HuH-7 (cell line): ENCODE measurements at regions not wholly inside any gene's neighbourhood (a gene's known extent, or its start where the extent isn't known, plus 50 kb on each side); places are given as distances from the start of the nearest gene placed in this dataset.
"Not testable (repeated sequence)": the region's sequence is repeated elsewhere in the genome, so short reads cannot be mapped to it uniquely, and the experiment has no call there.

Experiments
- DNase-seq: peaks from one replicate; pipeline ENCODE4 v3.0.0; 2011; ENCODE audit warnings: low spot score

GRCh38 chr6:106849120-106849519 is 125.4 kb downstream of the CD24 start:
- DNase-seq = no peak

- no peak for DNase-seq
Measured at GRCh38 chr6:106847116-106847515, 127.4 kb downstream of the CD24 start.

- DNase-seq = no peak
Measured at GRCh38 chr6:106844930-106845329, 129.6 kb downstream of the CD24 start.

- DNase-seq = no peak
Measured at GRCh38 chr6:106832766-106833510, 141.6 kb downstream of the CD24 start.

GRCh38 chr6:106830930-106831329 is 143.6 kb downstream of the CD24 start:
- DNase-seq = no peak

- no peak for DNase-seq
Measured at GRCh38 chr6:106829451-106829850, 145.1 kb downstream of the CD24 start.

- DNase-seq = no peak
Measured at GRCh38 chr6:106827081-106827480, 147.4 kb downstream of the CD24 start.

- no peak for DNase-seq
Measured at GRCh38 chr6:106825156-106825555, 149.4 kb downstream of the CD24 start.

GRCh38 chr6:106823732-106824351 is 150.7 kb downstream of the CD24 start:
- no peak for DNase-seq

- no peak for DNase-seq
Measured at GRCh38 chr6:106823058-106823457, 151.5 kb downstream of the CD24 start.

- DNase-seq = peak; percentile 47
Measured at GRCh38 chr6:106820412-106820852, 154.1 kb downstream of the CD24 start.

- DNase-seq = no peak
Measured at GRCh38 chr6:106811088-106811686, 163.3 kb downstream of the CD24 start.

GRCh38 chr6:106808758-106809157 is 165.8 kb downstream of the CD24 start:
- no peak for DNase-seq

- no peak for DNase-seq
Measured at GRCh38 chr6:106807947-106808611, 166.4 kb downstream of the CD24 start.

GRCh38 chr6:106806253-106806652 is 168.3 kb downstream of the CD24 start:
- not testable (repeated sequence) for DNase-seq

GRCh38 chr6:106805771-106806170 is 168.8 kb downstream of the CD24 start:
- no peak for DNase-seq

GRCh38 chr6:106804346-106805335 is 169.9 kb downstream of the CD24 start:
- no peak for DNase-seq

- no peak for DNase-seq
Measured at GRCh38 chr6:106803188-106803587, 171.3 kb downstream of the CD24 start.

- no peak for DNase-seq
Measured at GRCh38 chr6:106802139-106802538, 172.4 kb downstream of the CD24 start.

- no peak for DNase-seq
Measured at GRCh38 chr6:106801256-106801655, 171.9 kb downstream of the QRSL1 start.

GRCh38 chr6:106800379-106800778 is 171.0 kb downstream of the QRSL1 start:
- DNase-seq = no peak
